ENCODE measurements at regions not wholly inside any gene's neighbourhood (a gene's known extent, or its start where the extent isn't known, plus 50 kb on each side); places are given as distances from the start of the nearest gene placed in this dataset.
A peak's percentile ranks its signal among the peaks of the same experiment; 100 is the strongest.

DNA sequence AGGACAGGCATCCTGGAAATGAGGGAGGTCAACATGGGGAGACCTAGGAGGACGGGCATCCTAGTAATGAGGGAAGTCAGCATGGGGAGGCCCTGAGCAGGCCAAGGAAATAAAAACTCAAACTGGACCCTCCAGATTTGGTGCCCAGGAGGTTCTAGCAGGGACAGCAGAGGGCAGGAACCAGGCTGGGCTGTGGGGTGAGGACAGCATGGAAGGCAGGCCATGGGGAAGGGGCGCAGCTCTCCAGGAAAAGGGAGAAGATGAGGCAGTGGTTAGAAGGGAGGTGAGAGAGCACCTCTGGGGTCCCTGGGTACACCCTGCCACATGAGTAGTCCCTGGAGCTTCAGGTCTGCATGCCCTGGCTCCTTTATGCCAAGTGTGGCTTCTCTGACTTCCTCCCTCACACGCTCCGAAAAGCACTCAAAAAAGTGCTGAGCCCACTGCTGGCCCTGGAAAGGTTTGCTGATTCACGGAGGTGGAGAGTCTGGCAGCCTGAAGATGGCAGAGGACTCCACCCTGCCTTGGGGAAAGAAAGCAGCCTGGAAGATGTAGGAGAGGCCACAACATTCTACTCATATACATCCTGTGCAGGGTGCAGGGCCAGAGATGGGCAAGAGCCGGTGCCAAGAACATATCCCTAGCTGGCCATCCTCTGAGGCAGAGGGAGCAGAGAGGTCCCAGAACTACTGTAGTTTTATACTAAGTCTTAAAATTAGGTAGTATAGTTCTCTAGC lies 154.9 kb downstream of the MRPL14 start:
- Histone ChIP-seq H3K27ac (peak overlapping the region; percentile 60 to 71), H3K27me3 (no peaks in the 10 kb centered on the region), H3K4me3 (no peak overlapping the region), H3K36me3 (no peaks in the 10 kb centered on the region), H3K4me1 (peaks cover 0 to 28% of the 10 kb centered on the region in 2 donors), H3K9me3 (no peaks in the 10 kb centered on the region)
- no peak for TF ChIP-seq CTCF (IDR thresholded peaks at IDR 0.05)
- no peak for DNase-seq (ENCODE audit: low spot score)

DNA sequence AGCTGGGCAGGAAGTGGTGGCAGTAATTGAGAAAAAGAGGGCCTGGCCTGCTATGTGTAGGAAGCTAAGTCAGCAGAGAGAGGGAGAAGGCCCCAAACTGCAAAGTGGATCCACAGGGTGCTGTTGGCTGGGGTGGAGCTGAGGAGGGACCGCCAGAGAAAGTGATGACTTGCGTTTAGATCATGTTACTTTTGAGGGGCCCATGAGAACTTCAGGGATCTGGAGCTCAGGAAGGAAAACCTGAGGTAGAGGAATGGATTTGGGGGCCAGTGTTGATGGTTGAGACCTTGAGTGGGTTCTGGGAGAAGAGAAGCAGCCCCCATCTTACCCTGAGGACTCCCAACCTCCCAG lies 155.5 kb downstream of the MRPL14 start:
- H3K4me3 ChIP-seq, result no peak overlapping the region
- H3K27ac ChIP-seq, result peak overlapping the region; percentile 60 to 71
- no peaks in the 10 kb centered on the region for H3K27me3 ChIP-seq
- no peaks in the 10 kb centered on the region for H3K9me3 ChIP-seq
- H3K4me1 ChIP-seq, result peaks cover 0 to 28% of the 10 kb centered on the region in 2 donors
- H3K36me3 ChIP-seq, result no peaks in the 10 kb centered on the region
- no peak for DNase-seq (ENCODE audit: low spot score)
- no peak for TF ChIP-seq CTCF (IDR thresholded peaks at IDR 0.05)

GRCh38 chr6:43970913-43971775 lies 156.1 kb downstream of the MRPL14 start:
- no peaks in the 10 kb centered on the region for H3K36me3 ChIP-seq
- H3K4me1 ChIP-seq, result peaks cover 0 to 28% of the 10 kb centered on the region in 2 donors
- H3K4me3 ChIP-seq, result no peak overlapping the region
- no peak for TF ChIP-seq CTCF (IDR thresholded peaks at IDR 0.05)
- no peaks in the 10 kb centered on the region for H3K9me3 ChIP-seq
- no peak for DNase-seq (ENCODE audit: low spot score)
- no peaks in the 10 kb centered on the region for H3K27me3 ChIP-seq
- H3K27ac ChIP-seq, result peak overlapping the region; percentile 60 to 71

GRCh38 chr6:43970068-43970912 lies 157.0 kb downstream of the MRPL14 start:
- no peaks in the 10 kb centered on the region for H3K27me3 ChIP-seq
- H3K4me1 ChIP-seq, result peaks cover 0 to 28% of the 10 kb centered on the region in 2 donors
- H3K9me3 ChIP-seq, result no peaks in the 10 kb centered on the region
- peak; percentile 49 for DNase-seq (ENCODE audit: low spot score)
- no peak for TF ChIP-seq CTCF (IDR thresholded peaks at IDR 0.05)
- H3K4me3 ChIP-seq, result no peak overlapping the region
- no peak overlapping the region for H3K27ac ChIP-seq
- no peaks in the 10 kb centered on the region for H3K36me3 ChIP-seq

- Histone ChIP-seq H3K27ac (no peak overlapping the region), H3K4me3 (no peak overlapping the region), H3K36me3 (no peaks in the 10 kb centered on the region), H3K27me3 (no peaks in the 10 kb centered on the region), H3K9me3 (no peaks in the 10 kb centered on the region), H3K4me1 (peaks cover 0 to 28% of the 10 kb centered on the region in 2 donors)
- no peak for TF ChIP-seq CTCF (IDR thresholded peaks at IDR 0.05)
- DNase-seq (ENCODE audit: low spot score), result peak; percentile 44
Observed at GRCh38 chr6:43969158-43969981, 157.9 kb downstream of the MRPL14 start.
